HEK293 (cell line): ENCODE measurements at regions not wholly inside any gene's neighbourhood (a gene's known extent, or its start where the extent isn't known, plus 50 kb on each side); places are given as distances from the start of the nearest gene placed in this dataset.

ENCODE experiments used
- CTCF ChIA-PET: fragments of 350-600 bp; formaldehyde crosslinking; extraction: SDS; loops from one replicate; lab custom pipeline; 2021; ENCODE audit warnings: antibody characterized with exemption; lab: Yijun Ruan, JAX
- POLR2A ChIA-PET: fragments of 300-600 bp; formaldehyde crosslinking; extraction: SDS; loops from one replicate; lab custom pipeline; 2020; ENCODE audit warnings: antibody characterized with exemption, inconsistent platforms; lab: Yijun Ruan, JAX
- H3K27ac ChIP-seq: fragments of 200-500 bp; sonication (Bioruptor generic); 2 replicates; pipeline ENCODE4 v1.5.1; 2014; ENCODE audit warnings: low read depth, low read length, control low read depth, inconsistent platforms; ENCODE audit errors: extremely low read depth
- H3K36me3 ChIP-seq, 2 experiments: fragments of 200-500 bp in 1 of 2; sonication (Bioruptor generic) in 1 of 2; 1 replicate in 1 of 2; 2 replicates in 1 of 2; pipeline ENCODE4 v1.5.1; 2014 to 2017; ENCODE audit warnings: inconsistent platforms in 2 of 2, low read length in 2 of 2; ENCODE audit not compliant: control insufficient read depth in 2 of 2, insufficient read depth in 1 of 2
- H3K4me1 ChIP-seq: fragments of 200-500 bp; sonication (Bioruptor generic); 2 replicates; pipeline ENCODE4 v1.5.1; 2014; ENCODE audit warnings: mild to moderate bottlenecking, low read length, inconsistent platforms; ENCODE audit not compliant: control insufficient read depth, insufficient read depth
- H3K4me3 ChIP-seq: 2 replicates; pipeline ENCODE4 v1.5.1; 2011; ENCODE audit warnings: low read depth, mild to moderate bottlenecking, control low read depth, low read length, moderate library complexity
- H3K9me3 ChIP-seq: fragments of 200-500 bp; sonication (Bioruptor generic); 2 replicates; pipeline ENCODE4 v1.5.1; 2014; ENCODE audit warnings: low read depth, low read length, inconsistent platforms; ENCODE audit not compliant: control insufficient read depth, insufficient read depth
- CTCF ChIP-seq: fragments of 450-650 bp; formaldehyde crosslinking; IDR thresholded peaks from 2 replicates; pipeline ENCODE4 v1.5.1; 2016; ENCODE audit warnings: missing biosample characterization, missing genetic modification characterization
- GFI1B ChIP-seq: fragments of 450-650 bp; formaldehyde crosslinking; IDR thresholded peaks from 2 replicates; pipeline ENCODE4 v1.5.1; 2016; ENCODE audit warnings: missing biosample characterization, missing genetic modification characterization
- IKZF3 ChIP-seq: fragments of 450-650 bp; IDR thresholded peaks from 2 replicates; pipeline ENCODE4 v1.5.0; 2018; ENCODE audit warnings: missing biosample characterization, mild to moderate bottlenecking, missing genetic modification characterization, moderate library complexity
- PRDM2 ChIP-seq: fragments of 450-650 bp; formaldehyde crosslinking; IDR thresholded peaks from 2 replicates; pipeline ENCODE4 v1.5.1; 2016; ENCODE audit warnings: missing biosample characterization, missing genetic modification characterization, borderline replicate concordance
- YY2 ChIP-seq: fragments of 450-650 bp; formaldehyde crosslinking; IDR thresholded peaks from 2 replicates; pipeline ENCODE4 v1.5.1; 2016; ENCODE audit warnings: missing biosample characterization, missing genetic modification characterization
- ZBTB21 ChIP-seq: fragments of 450-650 bp; formaldehyde crosslinking; IDR thresholded peaks from 2 replicates; pipeline ENCODE4 v1.5.1; 2017; ENCODE audit warnings: missing biosample characterization, missing genetic modification characterization
- ZBTB8A ChIP-seq: fragments of 450-650 bp; formaldehyde crosslinking; IDR thresholded peaks from 2 replicates; pipeline ENCODE4 v1.5.1; 2016; ENCODE audit warnings: missing biosample characterization, missing genetic modification characterization
- ZNF138 ChIP-seq: fragments of 450-650 bp; formaldehyde crosslinking; IDR thresholded peaks from 2 replicates; pipeline ENCODE4 v1.5.1; 2016; ENCODE audit warnings: missing biosample characterization, missing genetic modification characterization, borderline replicate concordance
- ZNF155 ChIP-seq: fragments of 450-650 bp; formaldehyde crosslinking; IDR thresholded peaks from 2 replicates; pipeline ENCODE4 v1.5.1; 2016; ENCODE audit warnings: missing biosample characterization, missing genetic modification characterization
- ZNF223 ChIP-seq: fragments of 450-650 bp; formaldehyde crosslinking; IDR thresholded peaks from 2 replicates; pipeline ENCODE4 v1.5.1; 2016; ENCODE audit warnings: missing biosample characterization, missing genetic modification characterization
- ZNF24 ChIP-seq: fragments of 450-650 bp; formaldehyde crosslinking; IDR thresholded peaks from 2 replicates; pipeline ENCODE4 v1.5.1; 2016; ENCODE audit warnings: missing biosample characterization, missing genetic modification characterization
- ZNF26 ChIP-seq: fragments of 450-650 bp; formaldehyde crosslinking; IDR thresholded peaks from 2 replicates; pipeline ENCODE4 v1.5.1; 2016; ENCODE audit warnings: missing biosample characterization, missing genetic modification characterization
- ZNF350 ChIP-seq: fragments of 450-650 bp; formaldehyde crosslinking; IDR thresholded peaks from 2 replicates; pipeline ENCODE4 v1.5.0; 2017; ENCODE audit warnings: missing biosample characterization, mild to moderate bottlenecking, missing genetic modification characterization
- ZNF530 ChIP-seq: fragments of 450-650 bp; formaldehyde crosslinking; IDR thresholded peaks from 2 replicates; pipeline ENCODE4 v1.5.1; 2016; ENCODE audit warnings: low read depth, missing biosample characterization, missing genetic modification characterization
- ZNF624 ChIP-seq: fragments of 450-650 bp; formaldehyde crosslinking; IDR thresholded peaks from 2 replicates; pipeline ENCODE4 v1.5.1; 2017; ENCODE audit warnings: missing biosample characterization, missing genetic modification characterization
- ZNF747 ChIP-seq: fragments of 450-650 bp; formaldehyde crosslinking; IDR thresholded peaks from 2 replicates; pipeline ENCODE4 v1.5.1; 2016; ENCODE audit warnings: missing biosample characterization, missing genetic modification characterization
- ZNF830 ChIP-seq: fragments of 450-650 bp; IDR thresholded peaks from 2 replicates; pipeline ENCODE4 v1.5.0; 2018; ENCODE audit warnings: missing biosample characterization, missing genetic modification characterization, low read depth, mild to moderate bottlenecking, moderate library complexity
- ZSCAN18 ChIP-seq: fragments of 450-650 bp; formaldehyde crosslinking; IDR thresholded peaks from 2 replicates; pipeline ENCODE4 v1.5.1; 2016; ENCODE audit warnings: missing biosample characterization, missing genetic modification characterization
- TF ChIP-seq, protein P1 (sequence below): fragments of 450-650 bp; formaldehyde crosslinking; IDR thresholded peaks from 2 replicates; pipeline ENCODE4 v1.5.1; 2016; ENCODE audit warnings: missing biosample characterization, missing genetic modification characterization
- TF ChIP-seq, protein P2 (sequence below): fragments of 450-650 bp; formaldehyde crosslinking; conservative IDR thresholded peaks from 2 replicates; pipeline ENCODE4 v1.5.1; 2016; ENCODE audit warnings: low read depth, missing biosample characterization, missing genetic modification characterization

DNA sequence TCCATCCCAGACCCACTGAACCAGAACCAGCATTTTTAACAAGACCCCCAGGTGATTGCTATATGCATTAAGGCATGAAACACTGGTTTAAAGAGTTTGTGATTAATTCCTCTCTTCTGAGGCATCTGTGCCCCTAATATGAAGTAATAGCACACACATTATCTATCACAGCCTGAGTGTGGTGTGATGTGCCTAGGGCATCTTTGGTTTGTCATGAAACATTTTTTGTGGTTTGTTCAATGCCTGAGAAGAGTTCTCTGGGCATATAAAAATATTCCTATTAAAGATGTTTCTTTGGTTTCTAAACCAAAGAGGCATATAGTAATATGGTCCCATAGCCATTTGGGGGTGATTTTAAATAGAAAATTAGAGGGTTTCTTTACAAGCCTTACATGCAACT lies 221.7 kb upstream of the SPOPL start:
- H3K27ac ChIP-seq: no peak overlapping the region
- no peaks in the 10 kb centered on the region for H3K36me3 ChIP-seq
- CTCF ChIA-PET: no interaction called here
- TF ChIP-seq ZNF138: no peak
- TF ChIP-seq GFI1B: no peak
- TF ChIP-seq IKZF3 (tag by site-specific recombination): no peak
- TF ChIP-seq ZBTB21 (tag by site-specific recombination): no peak
- TF ChIP-seq ZSCAN18 (tag by site-specific recombination): no peak
- TF ChIP-seq, protein P1, sequence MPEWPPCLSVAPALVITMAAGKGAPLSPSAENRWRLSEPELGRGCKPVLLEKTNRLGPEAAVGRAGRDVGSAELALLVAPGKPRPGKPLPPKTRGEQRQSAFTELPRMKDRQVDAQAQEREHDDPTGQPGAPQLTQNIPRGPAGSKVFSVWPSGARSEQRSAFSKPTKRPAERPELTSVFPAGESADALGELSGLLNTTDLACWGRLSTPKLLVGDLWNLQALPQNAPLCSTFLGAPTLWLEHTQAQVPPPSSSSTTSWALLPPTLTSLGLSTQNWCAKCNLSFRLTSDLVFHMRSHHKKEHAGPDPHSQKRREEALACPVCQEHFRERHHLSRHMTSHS (tag by site-specific recombination): no peak
- TF ChIP-seq ZNF747 (tag by site-specific recombination): no peak
- TF ChIP-seq, all 188 proteins: peak for 0
- no peak overlapping the region for H3K4me3 ChIP-seq
- no peaks in the 10 kb centered on the region for H3K9me3 ChIP-seq
- POLR2A ChIA-PET: no interaction called here
- peaks cover 15% of the 10 kb centered on the region for H3K4me1 ChIP-seq

GRCh38 chr2:138280999-138281695 lies 220.4 kb upstream of the SPOPL start:
- Histone ChIP-seq H3K9me3 (no peaks in the 10 kb centered on the region), H3K27ac (no peak overlapping the region), H3K4me3 (no peak overlapping the region), H3K36me3 (no peaks in the 10 kb centered on the region), H3K4me1 (peaks cover 3% of the 10 kb centered on the region; the same call in 1 of the 2 replicates)
- ChIA-PET POLR2A (no interaction called here), CTCF (interaction anchor here (1.0 kb wide), 1 partner anchor 93 kb away, joined by 4 read pairs; no protein-coding TSS in a partner anchor)
- TF ChIP-seq ZNF155 (tag by site-specific recombination) (no peak), ZNF350 (no peak), CTCF (no peak), ZNF24 (tag by site-specific recombination) (no peak), ZNF223 (tag by site-specific recombination) (no peak), ZNF26 (tag by site-specific recombination) (no peak), ZNF830 (tag by site-specific recombination) (no peak), PRDM2 (tag by site-specific recombination) (no peak), ZBTB8A (tag by site-specific recombination) (no peak), YY2 (no peak), ZNF624 (tag by site-specific recombination) (no peak), ZNF530 (tag by site-specific recombination) (no peak)
- TF ChIP-seq, protein P2, sequence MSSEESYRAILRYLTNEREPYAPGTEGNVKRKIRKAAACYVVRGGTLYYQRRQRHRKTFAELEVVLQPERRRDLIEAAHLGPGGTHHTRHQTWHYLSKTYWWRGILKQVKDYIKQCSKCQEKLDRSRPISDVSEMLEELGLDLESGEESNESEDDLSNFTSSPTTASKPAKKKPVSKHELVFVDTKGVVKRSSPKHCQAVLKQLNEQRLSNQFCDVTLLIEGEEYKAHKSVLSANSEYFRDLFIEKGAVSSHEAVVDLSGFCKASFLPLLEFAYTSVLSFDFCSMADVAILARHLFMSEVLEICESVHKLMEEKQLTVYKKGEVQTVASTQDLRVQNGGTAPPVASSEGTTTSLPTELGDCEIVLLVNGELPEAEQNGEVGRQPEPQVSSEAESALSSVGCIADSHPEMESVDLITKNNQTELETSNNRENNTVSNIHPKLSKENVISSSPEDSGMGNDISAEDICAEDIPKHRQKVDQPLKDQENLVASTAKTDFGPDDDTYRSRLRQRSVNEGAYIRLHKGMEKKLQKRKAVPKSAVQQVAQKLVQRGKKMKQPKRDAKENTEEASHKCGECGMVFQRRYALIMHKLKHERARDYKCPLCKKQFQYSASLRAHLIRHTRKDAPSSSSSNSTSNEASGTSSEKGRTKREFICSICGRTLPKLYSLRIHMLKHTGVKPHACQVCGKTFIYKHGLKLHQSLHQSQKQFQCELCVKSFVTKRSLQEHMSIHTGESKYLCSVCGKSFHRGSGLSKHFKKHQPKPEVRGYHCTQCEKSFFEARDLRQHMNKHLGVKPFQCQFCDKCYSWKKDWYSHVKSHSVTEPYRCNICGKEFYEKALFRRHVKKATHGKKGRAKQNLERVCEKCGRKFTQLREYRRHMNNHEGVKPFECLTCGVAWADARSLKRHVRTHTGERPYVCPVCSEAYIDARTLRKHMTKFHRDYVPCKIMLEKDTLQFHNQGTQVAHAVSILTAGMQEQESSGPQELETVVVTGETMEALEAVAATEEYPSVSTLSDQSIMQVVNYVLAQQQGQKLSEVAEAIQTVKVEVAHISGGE: no peak
